ENCODE measurements at regions not wholly inside any gene's neighbourhood (a gene's known extent, or its start where the extent isn't known, plus 50 kb on each side); places are given as distances from the start of the nearest gene placed in this dataset.

GRCh38 chr5:179410291-179411160, 65.3 kb upstream of the ADAMTS2 start:
- Mint-ChIP-seq H3K4me3 (no peak overlapping the region), H3K36me3 (no peaks in the 10 kb centered on the region), H3K27ac (no peak overlapping the region), H3K27me3 (ENCODE audit: low read depth in 2 of 2) (no peaks in the 10 kb centered on the region), H3K4me1 (no peaks in the 10 kb centered on the region), H3K9me3 (no peaks in the 10 kb centered on the region)
- no peak overlapping the region for H3K27ac ChIP-seq (ENCODE audit: low read length)
- H3K4me3 ChIP-seq (ENCODE audit: low read length) = no peak overlapping the region
- H3K36me3 ChIP-seq (ENCODE audit: control insufficient read depth, insufficient read depth, low read length) = no peaks in the 10 kb centered on the region
- no peak for ATAC-seq
- H3K9me3 ChIP-seq (ENCODE audit: control insufficient read depth, insufficient read depth, low read length) = no peaks in the 10 kb centered on the region
- no peak for TF ChIP-seq CTCF (IDR thresholded peaks at IDR 0.05)
- intact Hi-C loops (cut with micrococcal nuclease) = no loop called here
- no peaks in the 10 kb centered on the region for H3K27me3 ChIP-seq (ENCODE audit: control insufficient read depth, insufficient read depth, low read length)
- 91% methylated on average over 27 of the region's 27 CpGs for WGBS (ENCODE audit: insufficient coverage)
- no peak for DNase-seq
- H3K4me1 ChIP-seq (ENCODE audit: control insufficient read depth, insufficient read depth, low read length) = no peaks in the 10 kb centered on the region

GRCh38 chr5:179409806-179410205, 64.5 kb upstream of the ADAMTS2 start:
- intact Hi-C loops (cut with micrococcal nuclease) = no loop called here
- Histone ChIP-seq H3K4me1 (ENCODE audit: control insufficient read depth, insufficient read depth, low read length) (no peaks in the 10 kb centered on the region), H3K36me3 (ENCODE audit: control insufficient read depth, insufficient read depth, low read length) (no peaks in the 10 kb centered on the region), H3K9me3 (ENCODE audit: control insufficient read depth, insufficient read depth, low read length) (no peaks in the 10 kb centered on the region), H3K27ac (ENCODE audit: low read length) (no peak overlapping the region), H3K4me3 (ENCODE audit: low read length) (no peak overlapping the region), H3K27me3 (ENCODE audit: control insufficient read depth, insufficient read depth, low read length) (no peaks in the 10 kb centered on the region)
- WGBS (ENCODE audit: insufficient coverage) = 90% methylated on average over 7 of the region's 7 CpGs
- Mint-ChIP-seq H3K9me3 (no peaks in the 10 kb centered on the region), H3K4me3 (no peak overlapping the region), H3K4me1 (no peaks in the 10 kb centered on the region), H3K36me3 (no peaks in the 10 kb centered on the region), H3K27me3 (ENCODE audit: low read depth in 2 of 2) (no peaks in the 10 kb centered on the region), H3K27ac (no peak overlapping the region)
- ATAC-seq (no peak), DNase-seq (no peak)
- no peak for TF ChIP-seq CTCF (IDR thresholded peaks at IDR 0.05)

GRCh38 chr5:179408611-179409010, 63.4 kb upstream of the ADAMTS2 start:
- Mint-ChIP-seq H3K36me3 (no peaks in the 10 kb centered on the region), H3K4me1 (no peaks in the 10 kb centered on the region), H3K9me3 (no peaks in the 10 kb centered on the region), H3K27me3 (ENCODE audit: low read depth in 2 of 2) (no peaks in the 10 kb centered on the region), H3K27ac (no peak overlapping the region), H3K4me3 (no peak overlapping the region)
- ATAC-seq (no peak), DNase-seq (no peak)
- H3K9me3 ChIP-seq (ENCODE audit: control insufficient read depth, insufficient read depth, low read length) = no peaks in the 10 kb centered on the region
- no peaks in the 10 kb centered on the region for H3K27me3 ChIP-seq (ENCODE audit: control insufficient read depth, insufficient read depth, low read length)
- 88% methylated on average over 19 of the region's 19 CpGs for WGBS (ENCODE audit: insufficient coverage)
- intact Hi-C loops (cut with micrococcal nuclease) = no loop called here
- H3K36me3 ChIP-seq (ENCODE audit: control insufficient read depth, insufficient read depth, low read length) = no peaks in the 10 kb centered on the region
- no peak for TF ChIP-seq CTCF (IDR thresholded peaks at IDR 0.05)
- H3K27ac ChIP-seq (ENCODE audit: low read length) = no peak overlapping the region
- no peak overlapping the region for H3K4me3 ChIP-seq (ENCODE audit: low read length)
- H3K4me1 ChIP-seq (ENCODE audit: control insufficient read depth, insufficient read depth, low read length) = no peaks in the 10 kb centered on the region

Data from natural killer cell (primary cell).